OCI-LY3 (cell line): ENCODE measurements at regions not wholly inside any gene's neighbourhood (a gene's known extent, or its start where the extent isn't known, plus 50 kb on each side); places are given as distances from the start of the nearest gene placed in this dataset.

Source experiments
- H2AFZ ChIP-seq: fragments of 200-600, 300-600 bp; shearing (Covaris generic); 2 replicates; pipeline ENCODE4 v1.6.0; 2014; ENCODE audit warnings: antibody characterized with exemption, low read depth, low read length
- H3K27ac ChIP-seq: fragments of 200-600, 300-600 bp; sonication (generic); 2 replicates; pipeline ENCODE4 v1.5.1; 2014; ENCODE audit warnings: mild to moderate bottlenecking, low read length, moderate library complexity, mixed read lengths
- H3K27me3 ChIP-seq: fragments of 200-600, 300-600 bp; sonication (generic); 2 replicates; pipeline ENCODE4 v1.6.1; 2014; ENCODE audit warnings: low read depth, low read length, mixed read lengths
- H3K36me3 ChIP-seq: fragments of 200-600, 300-600 bp; sonication (generic); replicated peaks from 2 replicates; pipeline ENCODE3; 2014; ENCODE audit warnings: low read depth, low read length, mixed read lengths
- H3K4me1 ChIP-seq: fragments of 300-600, 200-600 bp; sonication (generic); 2 replicates; pipeline ENCODE4 v1.6.1; 2014; ENCODE audit warnings: low read length, mixed read lengths
- H3K4me2 ChIP-seq: fragments of 200-600, 300-600 bp; sonication (generic); 2 replicates; pipeline ENCODE4 v1.6.1; 2014; ENCODE audit warnings: low read length, mixed read lengths
- H3K4me3 ChIP-seq: fragments of 300-600, 200-600 bp; sonication (generic); 2 replicates; pipeline ENCODE4 v1.5.1; 2014; ENCODE audit warnings: antibody characterized with exemption, mild to moderate bottlenecking, low read length, moderate library complexity
- H3K79me2 ChIP-seq: fragments of 300-600, 200-600 bp; shearing (Covaris generic); 2 replicates; pipeline ENCODE4 v1.6.1; 2014; ENCODE audit warnings: mild to moderate bottlenecking, low read length, mixed read lengths
- H3K9ac ChIP-seq: fragments of 300-600, 200-600 bp; shearing (Covaris generic); 2 replicates; pipeline ENCODE4 v1.6.0; 2014; ENCODE audit warnings: mild to moderate bottlenecking, low read length, moderate library complexity
- H3K9me3 ChIP-seq: fragments of 200-600, 300-600 bp; shearing (Covaris generic); 2 replicates; pipeline ENCODE4 v1.6.1; 2014; ENCODE audit warnings: low read length, mixed read lengths; ENCODE audit not compliant: insufficient read depth
- H4K20me1 ChIP-seq: fragments of 200-600, 300-600 bp; sonication (generic); 2 replicates; pipeline ENCODE4 v1.6.1; 2016; ENCODE audit warnings: low read length, mixed read lengths; ENCODE audit not compliant: insufficient read depth
- CTCF ChIP-seq: fragments of 200-600, 300-600 bp; sonication (generic); IDR thresholded peaks from 2 replicates; pipeline ENCODE4 v1.5.1; 2014; ENCODE audit warnings: antibody characterized with exemption, low read length, low read depth
- EZH2phosphoT487 ChIP-seq: fragments of 200-600 bp; shearing (Covaris generic); IDR thresholded peaks from 2 replicates; pipeline ENCODE4 v1.6.1; 2018; ENCODE audit warnings: antibody characterized with exemption, mixed run types, low read depth

GRCh38 chr1:238419209-238419608 is 528.5 kb upstream of the ZP4 start:
- H3K4me2 ChIP-seq, result no peak overlapping the region
- no peaks in the 10 kb centered on the region for H3K79me2 ChIP-seq
- no peaks in the 10 kb centered on the region for H3K4me1 ChIP-seq
- H3K4me3 ChIP-seq, result no peak overlapping the region
- H3K9me3 ChIP-seq, result no peaks in the 10 kb centered on the region
- no peaks in the 10 kb centered on the region for H4K20me1 ChIP-seq
- TF ChIP-seq EZH2phosphoT487, result no peak
- TF ChIP-seq CTCF, result no peak
- no peaks in the 10 kb centered on the region for H3K36me3 ChIP-seq
- H3K27ac ChIP-seq, result no peak overlapping the region
- H3K9ac ChIP-seq, result no peak overlapping the region
- no peaks in the 10 kb centered on the region for H3K27me3 ChIP-seq
- no peak overlapping the region for H2AFZ ChIP-seq

GRCh38 chr1:238409932-238410331 is 519.2 kb upstream of the ZP4 start:
- Histone ChIP-seq H4K20me1 (no peaks in the 10 kb centered on the region), H3K79me2 (no peaks in the 10 kb centered on the region), H3K4me2 (no peak overlapping the region), H3K4me3 (no peak overlapping the region), H2AFZ (no peak overlapping the region), H3K27ac (no peak overlapping the region), H3K9ac (no peak overlapping the region), H3K27me3 (no peaks in the 10 kb centered on the region), H3K36me3 (no peaks in the 10 kb centered on the region), H3K4me1 (no peaks in the 10 kb centered on the region), H3K9me3 (no peaks in the 10 kb centered on the region)
- TF ChIP-seq CTCF (no peak), EZH2phosphoT487 (no peak)

- Histone ChIP-seq H3K9me3 (no peaks in the 10 kb centered on the region), H3K4me1 (no peaks in the 10 kb centered on the region), H3K9ac (no peak overlapping the region), H3K27ac (no peak overlapping the region), H3K4me2 (no peak overlapping the region), H3K79me2 (no peaks in the 10 kb centered on the region), H4K20me1 (no peaks in the 10 kb centered on the region), H2AFZ (no peak overlapping the region), H3K27me3 (no peaks in the 10 kb centered on the region), H3K4me3 (no peak overlapping the region), H3K36me3 (no peaks in the 10 kb centered on the region)
- no peak for TF ChIP-seq CTCF
- no peak for TF ChIP-seq EZH2phosphoT487
These were observed 518.6 kb upstream of the ZP4 start for GRCh38 chr1:238409191-238409850.

GRCh38 chr1:238408737-238409136 is 518.0 kb upstream of the ZP4 start:
- no peaks in the 10 kb centered on the region for H4K20me1 ChIP-seq
- no peaks in the 10 kb centered on the region for H3K9me3 ChIP-seq
- no peak overlapping the region for H3K27ac ChIP-seq
- H3K36me3 ChIP-seq, result no peaks in the 10 kb centered on the region
- H3K9ac ChIP-seq, result no peak overlapping the region
- no peaks in the 10 kb centered on the region for H3K27me3 ChIP-seq
- H3K4me2 ChIP-seq, result no peak overlapping the region
- TF ChIP-seq EZH2phosphoT487 (no peak), CTCF (no peak)
- no peaks in the 10 kb centered on the region for H3K79me2 ChIP-seq
- no peak overlapping the region for H2AFZ ChIP-seq
- H3K4me3 ChIP-seq, result no peak overlapping the region
- H3K4me1 ChIP-seq, result no peaks in the 10 kb centered on the region
